Ovary (tissue), 7 donors: ENCODE measurements at regions not wholly inside any gene's neighbourhood (a gene's known extent, or its start where the extent isn't known, plus 50 kb on each side); places are given as distances from the start of the nearest gene placed in this dataset.
A peak's percentile ranks its signal among the peaks of the same experiment; 100 is the strongest.

Source experiments
- DNase-seq, 5 donors: peaks; one replicate each; pipeline ENCODE4 v3.0.0-alpha.2; 2019 to 2020
- H3K27ac ChIP-seq, 2 donors: fragments of 200-600 bp; one replicate each; pipeline versions ENCODE4 v1.5.1 to v1.8.0; 2019 to 2022
- H3K27me3 ChIP-seq: fragments of 200-600 bp; one replicate; pipeline ENCODE4 v1.8.0; 2022
- H3K36me3 ChIP-seq: fragments of 200-600 bp; sonication (generic); one replicate; pipeline ENCODE4 v1.5.1; 2019
- H3K4me1 ChIP-seq: one replicate; pipeline ENCODE4 v1.8.1; 2013; ENCODE audit warnings: mild to moderate bottlenecking, moderate library complexity; ENCODE audit not compliant: insufficient read depth
- H3K4me3 ChIP-seq: fragments of 200-600 bp; sonication (generic); one replicate; pipeline ENCODE4 v1.5.1; 2017
- H3K9me3 ChIP-seq, 2 donors: fragments of 200-600 bp in 1 of 2; sonication (generic) in 1 of 2; one replicate each; pipeline versions ENCODE4 v1.5.1 to v1.8.1; 2013 to 2019; ENCODE audit warnings: mild to moderate bottlenecking in 1 of 2, moderate library complexity in 1 of 2
- CTCF ChIP-seq, 3 donors: fragments of 450-650 bp in 2 of 3; fragments of 200-600 bp in 1 of 3; IDR thresholded peaks; one replicate each; pipeline versions ENCODE4 v1.5.1 to v1.8.0; 2016 to 2022; ENCODE audit warnings: antibody characterized with exemption in 3 of 3, mild to moderate bottlenecking in 1 of 3
- EP300 ChIP-seq: sonication (generic); formaldehyde crosslinking; IDR thresholded peaks from one replicate; pipeline ENCODE4 v1.6.1; 2017; ENCODE audit warnings: antibody characterized with exemption
- POLR2A ChIP-seq: fragments of 450-650 bp; IDR thresholded peaks from one replicate; pipeline ENCODE4 v1.6.1; 2017; ENCODE audit warnings: antibody characterized with exemption, mild to moderate bottlenecking, moderate library complexity
- WGBS, 3 donors: extraction: QIAGEN DNeasy Blood & Tissue Kit in 1 of 3; methylation state at CpG; one replicate each; pipeline versions ENCODE4 v1.1.5 to v1.1.7; 2013 to 2017; 5-methylcytosine and 5-hydroxymethylcytosine counted together
- intact Hi-C, 4 donors: fragments of 100-400 bp; cut with DNase I; formaldehyde crosslinking; loops; one replicate each; pipeline versions ENCODE4 v1.11.0 to v1.15.1; 2022 to 2023
- donor health status: DM: no; HTN: no; CAD: no; lungs with moderate emphysema.
- donor health status: DM: no; HTN: no; CAD: no.
- donor health status: Bipolar disorder and iron deficiency.
- donor health status: DM: no; HTN: no; CAD: no.
- donor health status: DM: yes; HTN: yes; CAD: no.

- 78 to 88% (median 84%) methylated on average over 4 of the region's 4 CpGs for WGBS, 3 donors
Observed at GRCh38 chr3:40770061-40770460, 245.3 kb downstream of the ZNF621 start.

GRCh38 chr3:40771112-40771511 is 246.4 kb downstream of the ZNF621 start:
- Histone ChIP-seq H3K27me3 (no peaks in the 10 kb centered on the region), H3K4me3 (no peak overlapping the region), H3K36me3 (no peaks in the 10 kb centered on the region), H3K27ac (no peak overlapping the region), H3K4me1 (no peaks in the 10 kb centered on the region), H3K9me3 (no peaks in the 10 kb centered on the region)
- DNase-seq, result no peak
- intact Hi-C loops, result no loop called here
- TF ChIP-seq EP300 (no peak), POLR2A (no peak), CTCF (IDR thresholded peaks at IDR 0.05) (no peak)
- 63 to 86% (median 76%) methylated on average over 3 of the region's 3 CpGs for WGBS, 3 donors

More at GRCh38 chr3:40770061-40770460, 245.3 kb downstream of the ZNF621 start:
- Histone ChIP-seq H3K27ac (no peak overlapping the region), H3K9me3 (no peaks in the 10 kb centered on the region), H3K36me3 (no peaks in the 10 kb centered on the region), H3K4me1 (no peaks in the 10 kb centered on the region), H3K4me3 (no peak overlapping the region), H3K27me3 (no peaks in the 10 kb centered on the region)
- no peak for DNase-seq
- no peak for TF ChIP-seq POLR2A
- TF ChIP-seq EP300, result no peak
- TF ChIP-seq CTCF (IDR thresholded peaks at IDR 0.05), result no peak
- intact Hi-C loops, result no loop called here

GRCh38 chr3:40779039-40779438 is 254.3 kb downstream of the ZNF621 start:
- Histone ChIP-seq H3K27ac (no peak overlapping the region), H3K4me3 (no peak overlapping the region), H3K27me3 (no peaks in the 10 kb centered on the region), H3K4me1 (peaks cover 7% of the 10 kb centered on the region), H3K9me3 (no peaks in the 10 kb centered on the region), H3K36me3 (no peaks in the 10 kb centered on the region)
- 92 to 99% (median 94%) methylated on average over 6 of the region's 6 CpGs for WGBS, 3 donors
- intact Hi-C loops, result no loop called here
- no peak for DNase-seq
- TF ChIP-seq CTCF (IDR thresholded peaks at IDR 0.05) (no peak), POLR2A (no peak), EP300 (no peak)

GRCh38 chr3:40780291-40780924 is 255.6 kb downstream of the ZNF621 start:
- TF ChIP-seq POLR2A (no peak), EP300 (no peak), CTCF (IDR thresholded peaks at IDR 0.05) (no peak)
- Histone ChIP-seq H3K27me3 (no peaks in the 10 kb centered on the region), H3K9me3 (no peaks in the 10 kb centered on the region), H3K36me3 (no peaks in the 10 kb centered on the region), H3K4me1 (peaks cover 7% of the 10 kb centered on the region), H3K4me3 (no peak overlapping the region), H3K27ac (peak overlapping the region in 1 of 2 donors; percentile 79)
- peak; percentile 56 to 72 (median 67) for DNase-seq
- intact Hi-C loops, result no loop called here
- 23 to 29% (median 27%) methylated on average over 19 of the region's 19 CpGs for WGBS, 3 donors
